GM12865 (cell line): ENCODE measurements at regions not wholly inside any gene's neighbourhood (a gene's known extent, or its start where the extent isn't known, plus 50 kb on each side); places are given as distances from the start of the nearest gene placed in this dataset.
"Not testable (repeated sequence)": the region's sequence is repeated elsewhere in the genome, so short reads cannot be mapped to it uniquely, and the experiment has no call there.

Source experiments
- DNase-seq: peaks from one replicate; pipeline ENCODE4 v3.0.0; 2010; ENCODE audit warnings: low read depth
- H3K4me3 ChIP-seq: 2 replicates; pipeline ENCODE4 v1.5.1; 2011; ENCODE audit warnings: mild to moderate bottlenecking, low read depth, low read length, control low read depth
- TF ChIP-seq, protein P1 (sequence below): IDR thresholded peaks from 2 replicates; pipeline ENCODE4 v1.5.1; 2011; ENCODE audit warnings: low read length, control low read depth, low read depth, inconsistent platforms; ENCODE audit not compliant: insufficient read depth; ENCODE audit errors: missing control alignments

DNA sequence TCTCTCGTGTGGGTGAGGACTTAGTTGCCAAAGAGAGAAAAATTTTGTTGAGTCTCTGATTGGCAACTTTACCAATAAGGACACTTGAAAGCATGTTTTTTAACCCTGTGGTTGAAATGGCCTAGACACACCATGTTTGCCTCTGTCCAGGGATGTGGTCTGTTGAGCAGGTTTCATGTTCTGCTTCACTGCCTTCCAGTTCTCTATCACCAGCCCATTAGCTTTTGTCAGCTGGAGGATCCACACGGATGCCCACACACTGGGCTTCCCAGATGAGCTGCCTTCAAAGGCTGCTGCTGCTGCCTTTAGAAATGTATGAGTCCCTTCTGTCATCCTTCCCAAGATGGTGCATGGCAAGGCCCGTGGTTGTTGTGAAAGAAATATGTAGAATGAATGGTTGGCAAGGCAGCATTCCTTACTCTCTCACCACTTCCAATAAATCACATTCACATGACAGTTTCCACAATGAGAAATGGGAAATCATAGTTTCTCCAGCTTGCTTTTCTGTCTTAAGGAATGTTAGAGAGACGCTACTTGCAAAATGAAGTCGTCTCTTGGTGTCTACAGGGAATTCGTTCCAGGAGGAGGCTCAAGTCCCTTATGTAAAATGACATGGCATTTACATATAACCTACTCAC is 108.2 kb upstream of the SLC35F3 start:
- DNase-seq, result peak; percentile 65
- TF ChIP-seq, protein P1, sequence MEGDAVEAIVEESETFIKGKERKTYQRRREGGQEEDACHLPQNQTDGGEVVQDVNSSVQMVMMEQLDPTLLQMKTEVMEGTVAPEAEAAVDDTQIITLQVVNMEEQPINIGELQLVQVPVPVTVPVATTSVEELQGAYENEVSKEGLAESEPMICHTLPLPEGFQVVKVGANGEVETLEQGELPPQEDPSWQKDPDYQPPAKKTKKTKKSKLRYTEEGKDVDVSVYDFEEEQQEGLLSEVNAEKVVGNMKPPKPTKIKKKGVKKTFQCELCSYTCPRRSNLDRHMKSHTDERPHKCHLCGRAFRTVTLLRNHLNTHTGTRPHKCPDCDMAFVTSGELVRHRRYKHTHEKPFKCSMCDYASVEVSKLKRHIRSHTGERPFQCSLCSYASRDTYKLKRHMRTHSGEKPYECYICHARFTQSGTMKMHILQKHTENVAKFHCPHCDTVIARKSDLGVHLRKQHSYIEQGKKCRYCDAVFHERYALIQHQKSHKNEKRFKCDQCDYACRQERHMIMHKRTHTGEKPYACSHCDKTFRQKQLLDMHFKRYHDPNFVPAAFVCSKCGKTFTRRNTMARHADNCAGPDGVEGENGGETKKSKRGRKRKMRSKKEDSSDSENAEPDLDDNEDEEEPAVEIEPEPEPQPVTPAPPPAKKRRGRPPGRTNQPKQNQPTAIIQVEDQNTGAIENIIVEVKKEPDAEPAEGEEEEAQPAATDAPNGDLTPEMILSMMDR, result no peak
- no peak overlapping the region for H3K4me3 ChIP-seq

DNA sequence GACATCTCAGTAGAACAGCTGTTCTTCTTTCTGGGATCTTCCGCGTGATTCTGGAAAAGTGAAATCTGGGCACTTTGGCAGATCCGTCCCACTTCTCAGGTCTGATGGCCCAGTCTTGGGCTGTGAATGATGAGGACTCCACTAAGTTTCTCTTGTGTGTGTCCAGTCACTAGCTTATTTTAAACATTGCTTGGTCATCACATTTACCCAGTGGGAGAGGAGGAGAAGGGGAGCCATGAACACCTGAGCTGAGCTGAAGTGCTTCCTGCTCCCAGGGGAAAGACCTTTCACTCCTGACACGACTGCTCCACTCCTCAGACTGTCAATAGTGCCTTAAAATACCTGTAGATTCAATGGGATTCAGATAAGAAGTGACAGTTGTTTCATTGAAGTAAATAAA is 101.9 kb upstream of the SLC35F3 start:
- no peak for DNase-seq
- TF ChIP-seq, protein P1, result no peak
- no peak overlapping the region for H3K4me3 ChIP-seq

DNA sequence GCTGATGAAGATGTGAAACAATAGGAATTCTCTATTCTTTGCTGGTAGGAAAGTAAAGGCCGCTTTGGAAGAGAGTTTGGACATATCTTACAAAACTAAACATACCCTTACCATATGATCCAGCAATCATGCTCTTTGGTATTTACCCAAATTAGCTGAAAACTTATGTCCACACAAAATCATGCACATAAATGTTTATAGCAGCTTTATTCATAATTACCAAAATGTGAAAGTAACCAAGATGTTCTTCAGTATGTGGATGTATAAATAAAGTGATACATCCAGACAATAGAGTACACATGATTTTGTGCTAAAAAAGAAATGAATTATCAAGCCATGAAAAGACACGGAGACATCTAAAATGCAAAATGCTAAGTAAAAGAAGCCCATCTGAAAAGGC is 98.7 kb upstream of the SLC35F3 start:
- H3K4me3 ChIP-seq, result no peak overlapping the region
- TF ChIP-seq, protein P1, result no peak
- DNase-seq, result no peak

DNA sequence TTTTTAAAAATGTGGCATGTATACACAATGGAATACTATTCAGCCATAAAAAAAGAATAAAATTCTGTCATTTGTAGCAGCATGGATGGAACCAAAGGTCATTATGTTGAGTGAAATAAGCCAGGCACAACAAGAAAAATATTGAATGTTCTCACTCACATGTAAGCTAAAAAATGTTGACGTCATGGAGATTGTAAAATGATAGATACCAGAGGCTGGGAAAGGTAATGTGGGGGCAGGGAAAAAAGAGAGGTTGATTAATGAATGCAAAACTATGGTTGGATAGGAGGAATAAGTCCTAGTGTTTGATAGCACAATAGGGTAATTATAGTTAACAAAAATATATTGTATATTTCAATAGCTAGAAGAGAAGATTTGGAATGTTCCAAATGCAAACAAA is 89.1 kb upstream of the SLC35F3 start:
- no peak for DNase-seq
- H3K4me3 ChIP-seq, result no peak overlapping the region
- TF ChIP-seq, protein P1, result no peak

DNA sequence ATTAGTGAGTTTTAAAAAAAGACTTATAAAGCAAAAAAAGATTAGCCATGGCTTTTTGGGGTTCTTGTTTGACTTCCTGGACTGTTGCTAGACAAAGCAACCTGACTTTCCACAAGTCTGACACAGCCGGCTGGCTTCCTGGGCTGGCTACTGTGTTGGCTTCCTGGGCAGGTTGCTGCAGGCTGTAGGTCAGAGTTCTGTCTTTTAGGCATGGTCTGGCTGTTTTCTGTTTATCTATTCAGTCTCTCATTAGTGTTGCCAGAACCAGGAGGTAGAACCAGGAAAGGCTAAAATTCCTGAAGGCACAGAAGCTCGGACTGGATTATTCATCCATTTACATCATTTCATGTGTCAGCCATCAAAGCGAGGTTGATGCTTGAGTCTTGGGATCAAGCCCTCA is 88.6 kb upstream of the SLC35F3 start:
- no peak overlapping the region for H3K4me3 ChIP-seq
- DNase-seq, result no peak

DNA sequence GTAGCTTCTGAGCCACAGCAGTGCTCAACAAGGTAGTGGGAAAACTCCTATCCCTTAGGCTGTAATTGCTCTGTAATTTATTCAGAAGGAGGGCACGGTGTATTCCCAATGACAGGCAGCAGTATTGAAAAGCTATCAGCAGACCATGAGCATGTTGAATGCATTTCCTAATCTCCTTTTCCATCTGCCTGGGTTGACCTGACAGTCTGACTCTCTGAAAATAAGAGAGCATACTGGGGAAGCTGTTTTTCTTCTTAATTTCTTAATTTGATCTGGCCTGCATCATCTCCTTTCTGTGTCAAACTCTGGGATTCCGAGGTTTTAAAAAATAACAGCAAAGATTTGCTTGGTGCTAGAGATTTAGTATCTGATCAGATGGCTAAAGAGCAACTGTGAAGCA is 88.1 kb upstream of the SLC35F3 start:
- no peak overlapping the region for H3K4me3 ChIP-seq
- TF ChIP-seq, protein P1, result no peak
- DNase-seq, result no peak

More for the DNA sequence above, 88.6 kb upstream of the SLC35F3 start:
- TF ChIP-seq, protein P1, result no peak

DNA sequence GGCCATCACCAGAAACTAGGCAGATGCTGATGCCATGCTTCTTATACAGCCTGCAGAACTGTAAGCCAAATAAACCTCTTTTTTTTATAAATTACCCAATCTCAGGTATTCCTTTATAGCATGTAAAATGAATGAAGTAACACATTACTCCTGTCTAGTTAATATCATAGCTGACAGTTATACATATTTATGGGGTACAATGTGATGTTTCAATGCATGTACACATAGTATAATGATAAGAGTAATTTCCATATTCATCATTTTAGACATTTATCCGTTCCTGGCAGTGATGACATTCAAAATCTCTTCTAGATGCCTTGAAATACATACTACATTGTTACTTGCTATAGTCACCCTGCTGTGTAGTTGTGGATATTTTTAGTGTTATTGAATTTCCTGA is 85.4 kb upstream of the SLC35F3 start:
- DNase-seq, result no peak
- TF ChIP-seq, protein P1, result no peak
- no peak overlapping the region for H3K4me3 ChIP-seq

DNA sequence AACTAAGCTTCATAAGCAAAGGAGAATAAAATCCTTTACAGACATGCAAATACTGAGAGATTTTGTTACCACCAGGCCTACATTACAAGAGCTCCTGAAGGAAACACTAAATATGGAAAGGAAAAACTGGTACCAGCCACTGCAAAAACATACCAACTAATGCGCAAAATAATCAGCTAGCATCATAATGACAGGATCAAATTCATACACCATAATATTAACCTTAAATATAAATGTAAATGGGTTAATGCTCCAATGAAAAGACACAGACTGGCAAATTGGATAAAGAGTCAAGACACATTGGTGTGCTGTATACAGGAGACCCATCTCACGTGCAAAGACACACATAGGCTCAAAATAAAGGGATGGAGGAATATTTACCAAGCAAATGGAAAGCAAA is 80.3 kb upstream of the SLC35F3 start:
- H3K4me3 ChIP-seq, DNase-seq: not testable (repeated sequence)

DNA sequence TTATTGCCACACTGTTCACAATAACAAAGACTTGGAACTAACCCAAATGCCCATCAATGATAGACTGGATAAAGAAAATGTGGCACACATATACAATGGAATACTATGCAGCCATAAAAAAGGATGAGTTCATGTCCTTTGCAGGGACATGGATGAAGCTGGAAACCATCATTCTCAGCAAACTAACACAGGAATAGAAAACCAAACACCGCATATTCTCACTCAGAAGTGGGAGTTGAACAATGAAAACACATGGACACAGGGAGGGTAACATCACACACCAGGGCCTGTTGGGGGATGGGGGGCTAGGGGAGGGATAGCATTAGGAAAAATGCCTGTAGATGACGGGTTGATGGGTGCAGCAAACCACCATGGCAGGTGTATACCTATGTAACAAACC is 76.5 kb upstream of the SLC35F3 start:
- not testable (repeated sequence) for H3K4me3 ChIP-seq, DNase-seq
